Glutamatergic neuron (in vitro differentiated cells): ENCODE measurements at regions not wholly inside any gene's neighbourhood (a gene's known extent, or its start where the extent isn't known, plus 50 kb on each side); places are given as distances from the start of the nearest gene placed in this dataset.

Experiments used
- DNase-seq: peaks from one replicate; pipeline ENCODE4 v3.0.0; 2022
- H3K27ac Mint-ChIP-seq: one replicate; pipeline ENCODE4 v1.8.0; 2020; ENCODE audit warnings: mild to moderate bottlenecking, mixed read lengths, inconsistent platforms; ENCODE audit not compliant: unreplicated experiment
- H3K27me3 Mint-ChIP-seq: one replicate; pipeline ENCODE4 v1.8.0; 2020; ENCODE audit warnings: mild to moderate bottlenecking, moderate library complexity, mixed read lengths, inconsistent platforms; ENCODE audit not compliant: unreplicated experiment
- H3K36me3 Mint-ChIP-seq: one replicate; pipeline ENCODE4 v1.8.0; 2020; ENCODE audit warnings: mild to moderate bottlenecking, mixed read lengths, inconsistent platforms; ENCODE audit not compliant: unreplicated experiment
- H3K4me1 Mint-ChIP-seq: one replicate; pipeline ENCODE4 v1.8.0; 2020; ENCODE audit warnings: mild to moderate bottlenecking, low read depth, mixed read lengths, inconsistent platforms; ENCODE audit not compliant: unreplicated experiment
- H3K4me3 Mint-ChIP-seq: one replicate; pipeline ENCODE4 v1.8.0; 2020; ENCODE audit warnings: mild to moderate bottlenecking, mixed read lengths, inconsistent platforms; ENCODE audit not compliant: unreplicated experiment
- H3K9me3 Mint-ChIP-seq: one replicate; pipeline ENCODE4 v1.8.0; 2020; ENCODE audit warnings: mild to moderate bottlenecking, moderate library complexity, mixed read lengths, inconsistent platforms; ENCODE audit not compliant: unreplicated experiment
- CTCF ChIP-seq: fragments of 200-600 bp; sonication (generic); IDR thresholded peaks from one replicate; pipeline ENCODE4 v1.5.0; 2021; ENCODE audit not compliant: partially characterized antibody, unreplicated experiment

- no peaks in the 10 kb centered on the region for H3K4me1 Mint-ChIP-seq
- H3K4me3 Mint-ChIP-seq: no peak overlapping the region
- no peak for TF ChIP-seq CTCF
- H3K9me3 Mint-ChIP-seq: peaks cover 7% of the 10 kb centered on the region
- no peaks in the 10 kb centered on the region for H3K27me3 Mint-ChIP-seq
- no peak overlapping the region for H3K27ac Mint-ChIP-seq
- H3K36me3 Mint-ChIP-seq: peaks cover 4% of the 10 kb centered on the region
- no peak for DNase-seq
Observed at GRCh38 chr12:47520029-47520428, 185.8 kb downstream of the RPAP3 start.

- Mint-ChIP-seq H3K27ac (no peak overlapping the region), H3K9me3 (peaks cover 9% of the 10 kb centered on the region), H3K27me3 (no peaks in the 10 kb centered on the region), H3K4me3 (no peak overlapping the region), H3K4me1 (no peaks in the 10 kb centered on the region), H3K36me3 (peaks cover 4% of the 10 kb centered on the region)
- TF ChIP-seq CTCF: no peak
- no peak for DNase-seq
Observed at GRCh38 chr12:47517122-47517521, 188.7 kb downstream of the RPAP3 start.

GRCh38 chr12:47509398-47509851 lies 196.4 kb downstream of the RPAP3 start:
- TF ChIP-seq CTCF: no peak
- peaks cover 2% of the 10 kb centered on the region for H3K9me3 Mint-ChIP-seq
- no peak for DNase-seq
- no peaks in the 10 kb centered on the region for H3K36me3 Mint-ChIP-seq
- H3K27me3 Mint-ChIP-seq: no peaks in the 10 kb centered on the region
- no peaks in the 10 kb centered on the region for H3K4me1 Mint-ChIP-seq
- H3K4me3 Mint-ChIP-seq: no peak overlapping the region
- H3K27ac Mint-ChIP-seq: no peak overlapping the region

GRCh38 chr12:47507221-47507620 lies 198.6 kb downstream of the RPAP3 start:
- Mint-ChIP-seq H3K27me3 (no peaks in the 10 kb centered on the region), H3K9me3 (no peaks in the 10 kb centered on the region), H3K27ac (no peak overlapping the region), H3K36me3 (no peaks in the 10 kb centered on the region), H3K4me1 (no peaks in the 10 kb centered on the region), H3K4me3 (no peak overlapping the region)
- TF ChIP-seq CTCF: no peak
- DNase-seq: no peak

GRCh38 chr12:47504775-47505446 lies 200.9 kb downstream of the RPAP3 start:
- no peak overlapping the region for H3K27ac Mint-ChIP-seq
- no peaks in the 10 kb centered on the region for H3K27me3 Mint-ChIP-seq
- H3K36me3 Mint-ChIP-seq: no peaks in the 10 kb centered on the region
- H3K4me1 Mint-ChIP-seq: no peaks in the 10 kb centered on the region
- no peak for TF ChIP-seq CTCF
- no peak for DNase-seq
- H3K9me3 Mint-ChIP-seq: no peaks in the 10 kb centered on the region
- H3K4me3 Mint-ChIP-seq: no peak overlapping the region
